RWPE1 (cell line): ENCODE measurements at regions not wholly inside any gene's neighbourhood (a gene's known extent, or its start where the extent isn't known, plus 50 kb on each side); places are given as distances from the start of the nearest gene placed in this dataset.
"Not testable (repeated sequence)": the region's sequence is repeated elsewhere in the genome, so short reads cannot be mapped to it uniquely, and the experiment has no call there.

Experiments used
- CTCF ChIA-PET: fragments of 350-600 bp; sonication (Branson Sonifier 250); formaldehyde crosslinking; extraction: SDS; loops from one replicate; lab custom pipeline; 2021; lab: Yijun Ruan, JAX
- POLR2A ChIA-PET: fragments of 400-600 bp; formaldehyde crosslinking; extraction: SDS; loops from one replicate; lab custom pipeline; 2020; ENCODE audit warnings: antibody characterized with exemption; ENCODE audit not compliant: low non-redundant PET; lab: Yijun Ruan, JAX
- DNase-seq: peaks from one replicate; pipeline ENCODE4 v3.0.0; 2012; ENCODE audit warnings: low spot score
- H3K27ac ChIP-seq: fragments of 450-650 bp; 2 replicates; pipeline ENCODE4 v1.5.1; 2017
- TF ChIP-seq, protein P1 (sequence below): fragments of 450-650 bp; conservative IDR thresholded peaks from 2 replicates; pipeline ENCODE4 v1.5.1; 2017; ENCODE audit warnings: low read depth, mild to moderate bottlenecking

DNA sequence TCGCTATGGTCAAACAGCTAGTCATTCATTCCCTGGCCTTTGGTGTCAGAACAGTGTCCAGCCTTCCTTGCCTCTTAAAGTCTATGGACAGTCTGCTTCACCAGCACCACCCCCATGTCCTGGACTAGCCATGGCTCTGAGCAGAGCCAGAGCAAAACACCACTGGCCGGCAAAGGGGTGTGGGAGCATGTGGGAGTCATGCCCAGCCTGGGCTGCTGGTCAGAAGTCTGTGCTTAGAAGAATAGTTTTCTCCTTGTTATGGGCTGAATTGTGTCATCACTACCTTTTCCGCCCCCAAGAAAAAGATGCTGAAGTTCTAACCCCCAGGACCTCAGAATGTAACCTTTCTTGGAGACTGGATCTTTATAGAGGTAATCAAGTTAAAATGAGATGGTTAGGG lies 132.9 kb upstream of the LPP start:
- H3K27ac ChIP-seq: no peak overlapping the region
- TF ChIP-seq, protein P1, sequence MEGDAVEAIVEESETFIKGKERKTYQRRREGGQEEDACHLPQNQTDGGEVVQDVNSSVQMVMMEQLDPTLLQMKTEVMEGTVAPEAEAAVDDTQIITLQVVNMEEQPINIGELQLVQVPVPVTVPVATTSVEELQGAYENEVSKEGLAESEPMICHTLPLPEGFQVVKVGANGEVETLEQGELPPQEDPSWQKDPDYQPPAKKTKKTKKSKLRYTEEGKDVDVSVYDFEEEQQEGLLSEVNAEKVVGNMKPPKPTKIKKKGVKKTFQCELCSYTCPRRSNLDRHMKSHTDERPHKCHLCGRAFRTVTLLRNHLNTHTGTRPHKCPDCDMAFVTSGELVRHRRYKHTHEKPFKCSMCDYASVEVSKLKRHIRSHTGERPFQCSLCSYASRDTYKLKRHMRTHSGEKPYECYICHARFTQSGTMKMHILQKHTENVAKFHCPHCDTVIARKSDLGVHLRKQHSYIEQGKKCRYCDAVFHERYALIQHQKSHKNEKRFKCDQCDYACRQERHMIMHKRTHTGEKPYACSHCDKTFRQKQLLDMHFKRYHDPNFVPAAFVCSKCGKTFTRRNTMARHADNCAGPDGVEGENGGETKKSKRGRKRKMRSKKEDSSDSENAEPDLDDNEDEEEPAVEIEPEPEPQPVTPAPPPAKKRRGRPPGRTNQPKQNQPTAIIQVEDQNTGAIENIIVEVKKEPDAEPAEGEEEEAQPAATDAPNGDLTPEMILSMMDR: no peak
- CTCF ChIA-PET: no interaction called here
- DNase-seq: no peak
- POLR2A ChIA-PET: no interaction called here

DNA sequence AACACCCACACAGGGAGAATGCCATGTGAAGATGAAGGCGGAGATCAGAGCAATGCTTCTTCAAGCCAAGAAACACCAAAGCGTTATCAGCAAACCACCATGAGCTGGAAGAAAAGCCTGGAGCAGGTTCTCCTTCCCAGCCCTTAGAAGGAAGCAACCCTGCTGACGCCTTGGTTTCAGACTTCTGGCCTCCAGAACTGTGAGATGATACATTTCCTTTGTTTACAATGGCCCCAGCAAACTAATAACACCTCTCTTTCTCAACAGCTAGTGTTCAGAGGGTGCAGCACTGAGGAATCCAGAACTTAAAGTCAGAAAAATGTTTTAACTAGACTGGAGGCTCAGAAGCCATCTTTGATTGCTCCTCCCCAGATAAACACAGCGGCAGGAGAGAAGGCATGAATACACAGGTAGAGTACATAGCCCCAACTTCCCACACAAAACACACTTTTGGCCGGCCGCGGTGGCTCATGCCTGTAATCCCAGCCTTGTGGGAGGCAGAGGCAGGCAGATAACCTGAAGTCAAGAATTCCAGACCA lies 132.4 kb upstream of the LPP start:
- H3K27ac ChIP-seq: no peak overlapping the region
- no peak for DNase-seq
- POLR2A ChIA-PET: no interaction called here
- TF ChIP-seq, protein P1: no peak
- CTCF ChIA-PET: no interaction called here

DNA sequence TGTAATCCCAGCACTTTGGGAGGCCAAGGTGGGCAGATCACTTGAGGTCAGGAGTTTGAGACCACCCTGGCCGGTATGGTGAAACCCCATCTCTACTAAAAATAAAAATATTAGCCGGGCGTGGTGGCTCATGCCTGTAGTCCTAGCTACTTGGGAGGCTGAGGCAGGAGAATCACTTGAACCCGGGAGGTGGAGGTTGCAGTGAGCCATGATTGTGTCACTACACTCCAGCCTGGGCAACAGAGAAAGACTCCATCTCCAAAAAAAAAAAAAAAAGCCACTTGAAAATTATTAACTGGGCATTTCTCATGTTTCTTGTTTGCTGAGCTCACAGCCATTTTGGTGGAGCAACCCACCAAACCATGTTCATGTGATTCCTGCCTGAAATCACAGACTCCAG lies 131.1 kb upstream of the LPP start:
- DNase-seq, POLR2A ChIA-PET, H3K27ac ChIP-seq: not testable (repeated sequence)
- CTCF ChIA-PET: interaction anchor here (0.6 kb wide), 1 partner anchor 391 kb away, joined by 4 read pairs; no protein-coding TSS in a partner anchor

DNA sequence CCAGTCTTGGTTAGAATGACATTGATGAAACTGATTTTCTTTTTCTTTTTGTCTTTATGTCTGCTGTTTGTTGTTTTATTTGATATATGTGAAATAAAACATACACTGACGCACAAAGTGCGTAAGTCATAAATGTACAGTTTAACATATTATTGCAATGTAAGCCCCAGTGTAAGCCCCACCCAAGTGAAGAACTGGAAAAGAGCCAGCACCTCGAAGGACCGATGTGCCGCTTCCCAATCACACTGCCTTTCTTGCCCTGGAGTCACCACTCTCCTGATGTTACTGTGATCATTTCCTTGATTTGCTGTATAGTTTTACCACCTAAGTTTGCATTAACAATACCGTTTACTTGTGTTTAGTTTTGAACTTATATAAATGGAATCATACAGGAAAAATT lies 128.4 kb upstream of the LPP start:
- TF ChIP-seq, protein P1: no peak
- no peak for DNase-seq
- POLR2A ChIA-PET: no interaction called here
- CTCF ChIA-PET: no interaction called here
- H3K27ac ChIP-seq: no peak overlapping the region

DNA sequence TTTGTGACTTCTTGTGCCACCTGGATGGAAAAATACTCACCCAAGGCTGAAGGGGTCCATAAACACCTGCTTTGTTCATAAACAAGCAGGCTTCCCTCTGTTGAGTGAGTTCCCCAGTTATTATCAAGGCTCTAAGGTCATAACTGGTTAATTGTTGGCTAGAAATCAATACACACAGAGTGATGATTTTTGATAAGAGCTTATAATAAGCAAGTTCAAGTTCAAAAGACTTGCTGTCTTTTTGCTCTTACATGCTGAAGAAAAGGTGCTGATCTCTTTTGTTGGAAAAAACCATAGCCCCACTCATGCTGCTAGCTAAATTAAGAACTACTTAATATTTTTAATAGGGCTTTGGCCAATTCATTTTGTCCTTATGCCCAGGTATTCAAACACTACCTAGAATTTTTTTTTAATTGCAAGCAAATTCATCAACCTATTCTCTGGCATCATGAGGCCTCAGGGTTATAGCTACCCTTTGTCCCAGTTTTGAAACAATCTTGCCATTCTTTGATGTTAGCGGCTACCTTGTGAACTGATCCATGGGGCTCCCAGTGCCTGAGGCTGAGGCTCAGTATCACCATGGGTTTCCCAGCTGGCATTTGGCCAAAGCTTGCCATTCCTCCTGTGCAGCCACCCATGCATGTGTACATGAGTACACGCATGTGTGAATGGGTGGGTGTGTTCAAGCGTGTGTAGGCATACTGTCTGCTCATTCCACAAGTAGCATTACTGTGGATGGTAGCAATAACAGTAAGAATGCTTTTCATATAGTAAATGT lies 127.6 kb upstream of the LPP start:
- CTCF ChIA-PET: interaction anchor here (0.7 kb wide), 1 partner anchor 25 kb away, joined by 3 read pairs; no protein-coding TSS in a partner anchor
- TF ChIP-seq, protein P1: no peak
- no peak for DNase-seq
- POLR2A ChIA-PET: no interaction called here
- H3K27ac ChIP-seq: no peak overlapping the region

DNA sequence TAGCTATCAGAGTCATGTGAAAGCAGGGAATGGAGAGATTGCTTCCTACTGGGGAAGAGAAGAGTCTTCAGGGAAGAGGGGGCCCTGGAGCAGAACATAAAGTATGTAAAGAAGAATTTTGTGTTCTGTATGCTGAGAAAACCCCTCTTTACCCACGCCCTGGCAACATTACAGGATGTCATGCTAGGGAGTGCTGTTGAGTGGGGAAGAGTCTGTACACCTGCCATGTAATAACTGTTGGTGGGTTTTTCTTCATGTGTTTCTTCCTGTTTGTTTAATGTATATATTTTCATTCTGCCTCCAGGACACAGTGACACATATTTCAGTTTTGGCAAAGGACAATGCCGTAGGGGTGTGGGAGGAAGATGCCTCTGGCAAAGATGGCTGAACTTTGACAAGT lies 122.8 kb upstream of the LPP start:
- DNase-seq: no peak
- POLR2A ChIA-PET: no interaction called here
- CTCF ChIA-PET: no interaction called here
- H3K27ac ChIP-seq: no peak overlapping the region
- TF ChIP-seq, protein P1: no peak

DNA sequence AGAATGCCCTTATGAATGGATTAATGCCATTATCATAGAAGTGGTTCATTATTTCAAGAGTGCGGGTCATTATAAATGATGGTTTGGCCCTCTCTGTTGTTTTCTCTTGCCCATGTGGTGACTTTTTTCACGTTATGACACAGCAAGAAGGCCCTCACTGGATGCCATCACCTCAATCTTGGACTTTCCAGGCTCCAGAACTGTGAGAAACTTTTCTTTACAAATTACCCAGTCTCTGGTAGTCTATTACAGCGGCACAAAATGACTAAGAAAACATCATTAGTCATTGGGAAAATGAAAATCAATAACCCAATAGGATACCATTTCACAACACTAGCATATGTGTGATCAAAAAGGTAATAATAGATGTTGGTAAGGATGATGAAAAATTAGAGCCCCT lies 119.0 kb upstream of the LPP start:
- no peak for DNase-seq
- H3K27ac ChIP-seq: no peak overlapping the region
- TF ChIP-seq, protein P1: no peak
- CTCF ChIA-PET: no interaction called here
- POLR2A ChIA-PET: no interaction called here
